A673 (cell line): ENCODE measurements at regions not wholly inside any gene's neighbourhood (a gene's known extent, or its start where the extent isn't known, plus 50 kb on each side); places are given as distances from the start of the nearest gene placed in this dataset.

ENCODE experiments used
- CTCF ChIP-seq: fragments of 300-800, 200-600 bp; sonication (generic); conservative IDR thresholded peaks from 2 replicates; pipeline ENCODE4 v1.5.1; 2017; ENCODE audit warnings: low read depth, mild to moderate bottlenecking, antibody characterized with exemption, low read length, moderate library complexity, mixed read lengths
- EZH2 ChIP-seq: fragments of 200-600 bp; sonication (generic); IDR thresholded peaks from 2 replicates; pipeline ENCODE4 v1.6.1; 2017; ENCODE audit warnings: borderline replicate concordance, low read depth, mild to moderate bottlenecking, mixed read lengths, antibody characterized with exemption, low read length; ENCODE audit not compliant: poor library complexity, severe bottlenecking

- TF ChIP-seq CTCF: no peak
- TF ChIP-seq EZH2: no peak
These were observed 125.3 kb upstream of the FAM9C start for GRCh38 chrX:13169684-13170083.
